Lower leg skin (tissue), 4 donors: ENCODE measurements at regions not wholly inside any gene's neighbourhood (a gene's known extent, or its start where the extent isn't known, plus 50 kb on each side); places are given as distances from the start of the nearest gene placed in this dataset.

Experiments
- DNase-seq, 2 donors: peaks; one replicate each; pipeline ENCODE4 v3.0.0-alpha.2; 2019; ENCODE audit warnings: low spot score in 2 of 2
- H3K4me3 ChIP-seq: fragments of 200-600 bp; sonication (generic); 2 replicates; pipeline ENCODE4 v1.5.1; 2017; ENCODE audit warnings: mild to moderate bottlenecking, low read depth; ENCODE audit not compliant: poor library complexity, severe bottlenecking
- POLR2A ChIP-seq, 2 donors: fragments of 450-650 bp; IDR thresholded peaks; one replicate each; pipeline ENCODE4 v1.6.1; 2016 to 2017; ENCODE audit warnings: antibody characterized with exemption in 2 of 2, mild to moderate bottlenecking in 1 of 2, moderate library complexity in 1 of 2
- WGBS, 2 donors: methylation state at CpG; one replicate each; pipeline ENCODE4 v1.1.5; 2018; 5-methylcytosine and 5-hydroxymethylcytosine counted together
- intact Hi-C: fragments of 100-400 bp; cut with DNase I; formaldehyde crosslinking; loops from one replicate; pipeline ENCODE4 v1.15.0; 2023; ENCODE audit warnings: low total_unique reads
- TF ChIP-seq, protein P1 (sequence below), 3 donors: fragments of 450-650 bp; IDR thresholded peaks; one replicate each; pipeline ENCODE4 v1.5.1; 2016; ENCODE audit warnings: antibody characterized with exemption in 3 of 3, mild to moderate bottlenecking in 3 of 3, moderate library complexity in 2 of 3

DNA sequence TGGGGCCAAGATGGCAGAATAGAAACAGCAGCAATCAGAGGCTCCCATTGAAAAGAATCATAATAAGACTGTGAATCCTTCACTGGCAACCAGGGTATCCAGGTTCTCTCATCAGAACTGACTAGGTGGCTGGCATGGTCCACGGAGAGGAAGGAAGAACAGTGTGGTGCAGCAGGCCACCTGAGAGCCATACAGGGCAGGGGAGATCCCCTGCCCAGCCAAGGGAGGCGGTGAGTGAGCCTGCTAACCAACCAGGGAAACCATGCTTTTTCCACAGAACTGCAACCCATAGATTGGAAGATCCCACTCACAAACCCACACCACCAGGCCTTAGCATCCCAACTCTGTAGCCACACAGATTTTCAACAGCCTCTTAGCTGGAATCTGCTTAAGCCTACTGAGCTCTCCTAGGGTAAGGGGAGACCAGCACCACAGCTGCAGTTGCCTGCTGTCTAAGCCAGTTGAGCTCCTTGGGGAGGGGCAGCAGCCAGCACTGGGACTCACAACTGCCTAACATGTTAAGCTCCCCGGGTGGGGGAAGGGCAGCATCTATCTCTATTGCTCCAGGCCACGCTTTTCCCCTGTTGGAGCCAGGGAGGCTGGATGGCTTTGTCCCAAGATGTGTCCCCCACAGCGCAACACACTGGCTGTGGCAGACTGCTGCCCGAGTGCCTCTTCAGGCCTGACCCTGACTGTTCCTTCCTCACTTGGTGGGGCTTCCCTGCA is 342.6 kb upstream of the CCDC196 start:
- no peak overlapping the region for H3K4me3 ChIP-seq
- no peak for DNase-seq
- intact Hi-C loops = no loop called here
- WGBS, 2 donors = 86 to 95% methylated on average over 6 of the region's 6 CpGs
- TF ChIP-seq, protein P1, sequence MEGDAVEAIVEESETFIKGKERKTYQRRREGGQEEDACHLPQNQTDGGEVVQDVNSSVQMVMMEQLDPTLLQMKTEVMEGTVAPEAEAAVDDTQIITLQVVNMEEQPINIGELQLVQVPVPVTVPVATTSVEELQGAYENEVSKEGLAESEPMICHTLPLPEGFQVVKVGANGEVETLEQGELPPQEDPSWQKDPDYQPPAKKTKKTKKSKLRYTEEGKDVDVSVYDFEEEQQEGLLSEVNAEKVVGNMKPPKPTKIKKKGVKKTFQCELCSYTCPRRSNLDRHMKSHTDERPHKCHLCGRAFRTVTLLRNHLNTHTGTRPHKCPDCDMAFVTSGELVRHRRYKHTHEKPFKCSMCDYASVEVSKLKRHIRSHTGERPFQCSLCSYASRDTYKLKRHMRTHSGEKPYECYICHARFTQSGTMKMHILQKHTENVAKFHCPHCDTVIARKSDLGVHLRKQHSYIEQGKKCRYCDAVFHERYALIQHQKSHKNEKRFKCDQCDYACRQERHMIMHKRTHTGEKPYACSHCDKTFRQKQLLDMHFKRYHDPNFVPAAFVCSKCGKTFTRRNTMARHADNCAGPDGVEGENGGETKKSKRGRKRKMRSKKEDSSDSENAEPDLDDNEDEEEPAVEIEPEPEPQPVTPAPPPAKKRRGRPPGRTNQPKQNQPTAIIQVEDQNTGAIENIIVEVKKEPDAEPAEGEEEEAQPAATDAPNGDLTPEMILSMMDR (IDR thresholded peaks at IDR 0.05) = no peak
- no peak for TF ChIP-seq POLR2A (IDR thresholded peaks at IDR 0.05)

DNA sequence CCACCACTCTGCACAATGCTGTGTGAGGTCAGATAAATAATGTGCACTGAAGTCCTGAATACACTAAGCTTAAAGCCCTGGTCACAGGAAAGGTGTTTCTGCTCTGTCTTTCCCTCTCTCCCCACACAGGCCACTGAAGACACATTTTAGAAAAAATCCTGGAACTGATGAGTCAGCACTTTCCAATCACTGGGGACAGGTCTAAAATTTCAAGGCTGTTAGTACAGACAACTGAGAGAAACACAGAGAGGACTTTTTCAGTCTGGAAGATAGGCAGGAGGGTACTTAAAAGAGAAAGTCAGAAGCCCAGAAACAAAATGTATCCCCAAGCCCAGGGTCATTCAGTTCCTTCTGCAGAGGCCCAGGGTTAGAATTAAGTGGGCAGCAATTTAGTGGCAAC is 333.9 kb upstream of the CCDC196 start:
- DNase-seq = no peak
- intact Hi-C loops = no loop called here
- TF ChIP-seq POLR2A (IDR thresholded peaks at IDR 0.05) = no peak
- no peak overlapping the region for H3K4me3 ChIP-seq

DNA sequence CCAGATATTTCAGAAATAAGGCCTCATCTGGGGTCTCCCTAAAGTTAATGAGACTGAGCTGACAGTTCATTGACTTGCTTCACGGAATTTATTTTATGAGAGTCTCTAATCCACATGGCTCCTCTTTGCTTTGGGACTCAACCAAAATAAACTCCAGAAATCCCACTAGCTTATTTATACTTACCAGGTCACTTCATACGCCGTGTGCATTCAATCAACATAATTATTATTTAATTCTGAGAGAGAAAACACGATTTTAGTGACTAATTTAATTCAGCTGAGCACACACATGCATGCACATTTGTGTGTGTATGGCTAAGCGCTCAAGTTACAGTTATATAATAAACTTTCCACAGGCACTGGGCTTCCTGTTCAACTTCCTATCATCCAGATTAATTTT is 333.4 kb upstream of the CCDC196 start:
- TF ChIP-seq POLR2A (IDR thresholded peaks at IDR 0.05) = no peak
- intact Hi-C loops = no loop called here
- 60 to 61% methylated on average over 5 of the region's 5 CpGs for WGBS, 2 donors
- DNase-seq = no peak
- H3K4me3 ChIP-seq = no peak overlapping the region

DNA sequence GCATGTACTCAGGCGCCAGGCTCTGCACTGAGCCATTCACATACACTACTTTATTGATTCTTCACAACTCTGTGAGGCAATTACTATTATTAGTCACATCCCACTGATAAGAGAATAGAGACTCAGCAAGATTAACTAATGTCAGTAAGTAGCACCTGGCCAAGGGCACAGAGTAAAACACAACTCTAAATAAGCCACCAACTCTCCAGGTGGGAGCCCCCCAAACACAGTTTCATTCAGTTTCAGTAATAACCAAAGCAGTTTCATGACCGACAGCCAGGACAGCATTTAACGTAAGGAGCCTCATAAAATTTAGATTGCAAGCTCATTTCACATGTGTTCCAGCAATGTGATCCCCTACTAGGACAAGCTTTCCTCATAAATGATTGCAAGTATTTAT is 323.1 kb upstream of the CCDC196 start:
- no peak for DNase-seq
- H3K4me3 ChIP-seq = no peak overlapping the region
- intact Hi-C loops = no loop called here
- 79 to 84% methylated on average over 3 of the region's 3 CpGs for WGBS, 2 donors
- TF ChIP-seq POLR2A (IDR thresholded peaks at IDR 0.05) = no peak
- TF ChIP-seq, protein P1 (IDR thresholded peaks at IDR 0.05) = no peak

DNA sequence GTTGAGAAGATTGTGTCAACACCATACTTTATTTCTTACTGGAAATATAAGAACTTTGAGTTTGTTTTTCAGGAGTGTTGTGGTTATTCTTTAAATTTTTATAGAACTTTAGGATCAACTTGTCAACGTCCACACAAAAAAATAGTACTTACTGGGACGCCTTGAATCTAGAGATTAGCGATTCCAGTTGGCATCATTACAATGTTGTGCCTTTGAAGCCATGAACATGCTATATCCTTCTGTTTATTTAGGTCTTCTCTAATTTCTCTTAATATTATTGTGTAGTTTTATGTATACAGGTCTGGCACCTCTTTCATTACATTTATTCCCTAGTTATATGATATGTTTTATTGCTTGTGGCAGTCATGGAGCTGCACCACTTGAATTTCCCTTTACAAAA is 320.8 kb upstream of the CCDC196 start:
- no peak overlapping the region for H3K4me3 ChIP-seq
- no peak for DNase-seq
- 58 to 74% methylated on average over 3 of the region's 3 CpGs for WGBS, 2 donors
- intact Hi-C loops = no loop called here
- no peak for TF ChIP-seq POLR2A (IDR thresholded peaks at IDR 0.05)
- TF ChIP-seq, protein P1 (IDR thresholded peaks at IDR 0.05) = no peak

DNA sequence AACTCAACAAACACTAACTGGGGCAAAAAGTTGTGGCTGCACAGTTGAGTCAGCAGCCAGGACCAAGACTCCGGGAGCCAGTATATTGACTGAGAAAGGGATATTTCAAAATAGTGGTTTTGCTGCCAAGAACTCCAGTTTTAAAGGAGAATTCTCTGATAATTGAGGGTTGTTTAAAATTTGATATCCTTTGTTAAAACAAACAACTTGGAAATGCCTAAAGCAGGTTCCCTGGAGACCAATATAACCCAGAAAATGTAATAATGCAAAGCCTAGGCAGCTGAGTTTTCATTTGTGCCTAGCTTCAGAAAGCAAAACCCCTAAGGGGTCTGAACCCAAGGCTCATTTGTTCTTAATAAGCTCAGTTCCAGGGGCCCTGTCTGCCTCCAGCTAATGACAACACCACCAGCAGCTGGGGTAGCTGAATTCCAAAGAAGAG is 311.7 kb upstream of the CCDC196 start:
- 33 to 38% methylated on average over 1 of the region's 1 CpG for WGBS, 2 donors
- intact Hi-C loops = no loop called here
- no peak overlapping the region for H3K4me3 ChIP-seq
- TF ChIP-seq, protein P1 (IDR thresholded peaks at IDR 0.05) = no peak
- no peak for TF ChIP-seq POLR2A (IDR thresholded peaks at IDR 0.05)
- no peak for DNase-seq

DNA sequence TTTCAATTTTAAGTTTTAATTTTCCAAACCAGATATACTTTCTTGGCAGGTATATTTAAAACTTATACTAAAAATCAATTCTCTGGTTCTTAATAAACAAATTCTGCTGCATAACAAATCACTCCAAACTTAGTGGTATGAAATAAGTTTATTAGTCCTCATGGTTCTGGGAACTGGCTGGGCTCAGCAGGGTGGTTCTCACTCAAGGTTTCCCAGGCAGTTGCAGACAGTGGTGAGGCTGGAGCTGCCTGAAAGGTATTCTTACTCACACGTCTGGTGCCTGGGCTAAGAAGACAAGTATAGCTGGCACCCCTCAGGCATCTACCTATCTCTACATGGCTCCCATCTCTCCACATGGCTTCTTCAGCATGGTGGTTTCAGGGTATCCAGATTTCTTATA is 308.2 kb upstream of the CCDC196 start:
- 68 to 79% methylated on average over 1 of the region's 1 CpG for WGBS, 2 donors

More for the DNA sequence above, 308.2 kb upstream of the CCDC196 start:
- no peak overlapping the region for H3K4me3 ChIP-seq
- no peak for DNase-seq
- no peak for TF ChIP-seq POLR2A (IDR thresholded peaks at IDR 0.05)
- TF ChIP-seq, protein P1 (IDR thresholded peaks at IDR 0.05) = no peak
- intact Hi-C loops = no loop called here
